Pancreas (tissue), 10 donors: ENCODE measurements at regions not wholly inside any gene's neighbourhood (a gene's known extent, or its start where the extent isn't known, plus 50 kb on each side); places are given as distances from the start of the nearest gene placed in this dataset.

Experiments
- ATAC-seq, 4 donors: fragments of 200-7000 bp; cut with Tn5 transposase; one replicate each; pipeline versions ENCODE4 v1.8.0 to v1.9.1; 2020; ENCODE audit warnings: mild to moderate bottlenecking in 4 of 4, moderate library complexity in 4 of 4
- DNase-seq, 6 donors: peaks; one replicate each; pipeline ENCODE4 v3.0.0-alpha.2; 2020
- FAIRE-seq: peaks from 2 replicates; lab custom pipeline; 2012; peaks lifted over from hg19 to GRCh38; lab: Jason Lieb, UNC
- H3K27ac ChIP-seq, 4 donors: fragments of 200-600 bp; sonication (generic); 1 replicate in 3 of 4; 2 replicates in 1 of 4; pipeline versions ENCODE4 v1.5.0 to v1.8.0; 2020
- H3K27me3 ChIP-seq, 4 donors: fragments of 200-600 bp; one replicate each; pipeline ENCODE4 v1.8.0; 2021
- H3K36me3 ChIP-seq, 3 donors: fragments of 200-600 bp; sonication (generic) in 1 of 3; one replicate each; pipeline versions ENCODE4 v1.5.0 to v1.8.0; 2020 to 2021
- H3K4me1 ChIP-seq, 3 donors: fragments of 200-600 bp; one replicate each; pipeline ENCODE4 v1.8.0; 2021
- H3K4me3 ChIP-seq, 4 donors: fragments of 200-600 bp; sonication (generic) in 2 of 4; one replicate each; pipeline versions ENCODE4 v1.5.0 to v1.8.0; 2020 to 2021
- H3K9me3 ChIP-seq, 4 donors: fragments of 200-600 bp; one replicate each; pipeline ENCODE4 v1.8.0; 2021
- CTCF ChIP-seq, 4 donors: fragments of 200-600 bp; sonication (generic) in 3 of 4; IDR thresholded peaks; one replicate each; pipeline versions ENCODE4 v1.5.0 to v1.8.0; 2021; ENCODE audit warnings: antibody characterized with exemption in 4 of 4
- WGBS, 2 donors: extraction: QIAGEN DNeasy Blood & Tissue Kit; methylation state at CpG; one replicate each; pipeline ENCODE4 v1.1.7; 2013; 5-methylcytosine and 5-hydroxymethylcytosine counted together
- intact Hi-C, 3 donors: fragments of 100-400 bp; cut with DNase I; formaldehyde crosslinking; loops; one replicate each; pipeline versions ENCODE4 v1.11.1 to v1.14.2; 2022
- donor health status: healthy with polysubstance abuse.
- donor health status: DM: no; HTN: no; CAD: no; lungs with moderate emphysema.
- donor health status: DM: no; HTN: no; CAD: no.
- donor health status: control.
- donor health status: control.
- donor health status: Bipolar disorder and iron deficiency.
- donor health status: DM: yes; HTN: yes; CAD: no.
- donor health status: DM: no; HTN: no; CAD: no.
- donor health status: DM: no; HTN: no; CAD: no.
- donor health status: DM: yes; HTN: yes; CAD: no.

- Histone ChIP-seq H3K4me1 (no peaks in the 10 kb centered on the region), H3K27me3 (no peaks in the 10 kb centered on the region), H3K4me3 (no peak overlapping the region), H3K27ac (no peak overlapping the region), H3K36me3 (no peaks in the 10 kb centered on the region), H3K9me3 (no peaks in the 10 kb centered on the region)
- intact Hi-C loops = no loop called here
- TF ChIP-seq CTCF (IDR thresholded peaks at IDR 0.05) = no peak
- ATAC-seq (no peak), FAIRE-seq (no peak), DNase-seq (no peak)
- WGBS, 2 donors = 55 to 71% methylated on average over 2 of the region's 2 CpGs
Observed at GRCh38 chr4:33566649-33567048, 2677.7 kb downstream of the ARAP2 start.

- DNase-seq = no peak
- no peaks in the 10 kb centered on the region for H3K27me3 ChIP-seq
- H3K9me3 ChIP-seq = no peaks in the 10 kb centered on the region
- ATAC-seq = no peak
- H3K27ac ChIP-seq = no peak overlapping the region
- intact Hi-C loops = no loop called here
- no peak for FAIRE-seq
- H3K4me3 ChIP-seq = no peak overlapping the region
- no peaks in the 10 kb centered on the region for H3K36me3 ChIP-seq
- WGBS, 2 donors = 37 to 38% methylated on average over 6 of the region's 6 CpGs
- H3K4me1 ChIP-seq = no peaks in the 10 kb centered on the region
- TF ChIP-seq CTCF (IDR thresholded peaks at IDR 0.05) = no peak
Observed at GRCh38 chr4:33577791-33578190, 2666.5 kb downstream of the ARAP2 start.

- no peak for DNase-seq
- FAIRE-seq = no peak
- intact Hi-C loops = no loop called here
- TF ChIP-seq CTCF (IDR thresholded peaks at IDR 0.05) = no peak
- no peak for ATAC-seq
- WGBS, 2 donors = 42 to 53% methylated on average over 3 of the region's 3 CpGs
- H3K27me3 ChIP-seq = no peaks in the 10 kb centered on the region
- H3K9me3 ChIP-seq = no peaks in the 10 kb centered on the region
- H3K4me1 ChIP-seq = no peaks in the 10 kb centered on the region
- H3K27ac ChIP-seq = no peak overlapping the region
- H3K36me3 ChIP-seq = no peaks in the 10 kb centered on the region
- H3K4me3 ChIP-seq = no peak overlapping the region
Observed at GRCh38 chr4:33579951-33580350, 2664.4 kb downstream of the ARAP2 start.

GRCh38 chr4:33592701-33593100 is 2651.6 kb downstream of the ARAP2 start:
- Histone ChIP-seq H3K4me1 (no peaks in the 10 kb centered on the region), H3K27ac (no peak overlapping the region), H3K27me3 (no peaks in the 10 kb centered on the region), H3K4me3 (no peak overlapping the region), H3K9me3 (no peaks in the 10 kb centered on the region), H3K36me3 (no peaks in the 10 kb centered on the region)
- no peak for ATAC-seq
- intact Hi-C loops = no loop called here
- 62 to 81% methylated on average over 2 of the region's 2 CpGs for WGBS, 2 donors
- no peak for TF ChIP-seq CTCF (IDR thresholded peaks at IDR 0.05)
- no peak for FAIRE-seq
- no peak for DNase-seq

GRCh38 chr4:33606951-33607350 is 2637.4 kb downstream of the ARAP2 start:
- no peaks in the 10 kb centered on the region for H3K9me3 ChIP-seq
- H3K36me3 ChIP-seq = no peaks in the 10 kb centered on the region
- no peak for TF ChIP-seq CTCF (IDR thresholded peaks at IDR 0.05)
- FAIRE-seq (no peak), ATAC-seq (no peak), DNase-seq (peak in 1 of 6 donors; percentile 27)
- intact Hi-C loops = no loop called here
- no peak overlapping the region for H3K27ac ChIP-seq
- H3K4me1 ChIP-seq = no peaks in the 10 kb centered on the region
- no peak overlapping the region for H3K4me3 ChIP-seq
- H3K27me3 ChIP-seq = no peaks in the 10 kb centered on the region
- 61 to 68% methylated on average over 8 of the region's 8 CpGs for WGBS, 2 donors
